ENCODE measurements at regions not wholly inside any gene's neighbourhood (a gene's known extent, or its start where the extent isn't known, plus 50 kb on each side); places are given as distances from the start of the nearest gene placed in this dataset.

DNA sequence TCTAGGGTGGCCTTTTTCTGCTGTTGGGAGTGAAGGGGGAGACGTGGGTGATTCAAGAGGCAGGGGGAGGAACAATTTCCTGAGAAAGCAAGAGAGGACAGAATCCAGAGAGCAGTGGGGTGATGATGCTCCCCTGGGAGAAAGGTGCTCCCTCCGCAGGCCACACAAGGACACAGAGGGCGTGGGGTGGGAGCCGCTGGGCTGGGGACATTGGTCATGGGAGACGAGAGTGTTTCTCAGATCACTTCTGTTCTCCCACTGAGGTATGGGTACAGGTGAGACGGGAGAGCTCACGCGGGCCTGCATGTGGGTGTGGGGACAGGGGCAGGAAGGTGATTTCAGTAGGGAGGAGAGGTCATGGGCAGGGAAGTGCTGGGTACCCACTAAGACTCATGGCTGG, 259.5 kb upstream of the CTBP2 start:
- TF ChIP-seq, protein P1, sequence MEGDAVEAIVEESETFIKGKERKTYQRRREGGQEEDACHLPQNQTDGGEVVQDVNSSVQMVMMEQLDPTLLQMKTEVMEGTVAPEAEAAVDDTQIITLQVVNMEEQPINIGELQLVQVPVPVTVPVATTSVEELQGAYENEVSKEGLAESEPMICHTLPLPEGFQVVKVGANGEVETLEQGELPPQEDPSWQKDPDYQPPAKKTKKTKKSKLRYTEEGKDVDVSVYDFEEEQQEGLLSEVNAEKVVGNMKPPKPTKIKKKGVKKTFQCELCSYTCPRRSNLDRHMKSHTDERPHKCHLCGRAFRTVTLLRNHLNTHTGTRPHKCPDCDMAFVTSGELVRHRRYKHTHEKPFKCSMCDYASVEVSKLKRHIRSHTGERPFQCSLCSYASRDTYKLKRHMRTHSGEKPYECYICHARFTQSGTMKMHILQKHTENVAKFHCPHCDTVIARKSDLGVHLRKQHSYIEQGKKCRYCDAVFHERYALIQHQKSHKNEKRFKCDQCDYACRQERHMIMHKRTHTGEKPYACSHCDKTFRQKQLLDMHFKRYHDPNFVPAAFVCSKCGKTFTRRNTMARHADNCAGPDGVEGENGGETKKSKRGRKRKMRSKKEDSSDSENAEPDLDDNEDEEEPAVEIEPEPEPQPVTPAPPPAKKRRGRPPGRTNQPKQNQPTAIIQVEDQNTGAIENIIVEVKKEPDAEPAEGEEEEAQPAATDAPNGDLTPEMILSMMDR (IDR thresholded peaks at IDR 0.05; ENCODE audit: control extremely low read depth, extremely low read depth), result no peak
- Histone ChIP-seq H3K4me1 (ENCODE audit: control insufficient read depth in 5 of 5, insufficient read depth in 5 of 5, low read length in 5 of 5) (peaks cover 0 to 13% (median 0%) of the 10 kb centered on the region in 5 donors), H3K9ac (ENCODE audit: insufficient read depth in 1 of 2, low read length in 2 of 2) (no peak overlapping the region), H3K27ac (ENCODE audit: low read depth in 1 of 2, low read length in 1 of 2) (no peak overlapping the region), H3K36me3 (ENCODE audit: control insufficient read depth in 4 of 4, insufficient read depth in 4 of 4, low read length in 4 of 4) (no peaks in the 10 kb centered on the region), H3K27me3 (ENCODE audit: control insufficient read depth in 3 of 3, insufficient read depth in 3 of 3, low read length in 2 of 3) (no peaks in the 10 kb centered on the region), H3K4me3 (no peak overlapping the region), H3K9me3 (ENCODE audit: control insufficient read depth in 4 of 4, insufficient read depth in 3 of 4, low read length in 3 of 4) (peaks cover 0 to 4% (median 0%) of the 10 kb centered on the region in 4 donors)
- DNase-seq (no peak), ATAC-seq (ENCODE audit: insufficient read depth, low FRiP score) (no peak)
- WGBS, 2 donors, result 87 to 89% methylated on average over 8 of the region's 8 CpGs

DNA sequence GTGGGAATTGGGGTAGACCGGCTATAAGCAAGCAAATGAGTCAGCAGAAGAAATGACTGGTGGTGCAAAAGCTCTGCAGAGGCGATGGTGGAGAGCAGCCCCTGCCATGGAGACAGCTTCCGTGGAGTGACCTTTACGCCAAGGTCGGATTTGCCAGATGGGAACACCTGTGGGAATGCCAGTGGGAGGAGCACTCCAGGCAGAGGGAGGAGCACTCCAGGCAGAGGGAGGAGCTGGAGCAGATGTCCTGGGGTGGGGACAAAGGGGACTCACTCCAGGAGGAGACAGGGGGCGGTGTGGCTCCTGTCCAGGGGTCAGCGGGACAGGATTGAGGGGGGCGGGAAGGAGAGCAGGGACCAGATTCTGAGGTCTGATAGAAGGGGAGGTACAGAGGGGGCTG, 258.8 kb upstream of the CTBP2 start:
- Histone ChIP-seq H3K4me1 (ENCODE audit: control insufficient read depth in 5 of 5, insufficient read depth in 5 of 5, low read length in 5 of 5) (peaks cover 0 to 18% (median 0%) of the 10 kb centered on the region in 5 donors), H3K9me3 (ENCODE audit: control insufficient read depth in 4 of 4, insufficient read depth in 3 of 4, low read length in 3 of 4) (peaks cover 0 to 6% (median 0%) of the 10 kb centered on the region in 4 donors), H3K4me3 (no peak overlapping the region), H3K9ac (ENCODE audit: insufficient read depth in 1 of 2, low read length in 2 of 2) (no peak overlapping the region), H3K27ac (ENCODE audit: low read depth in 1 of 2, low read length in 1 of 2) (no peak overlapping the region), H3K36me3 (ENCODE audit: control insufficient read depth in 4 of 4, insufficient read depth in 4 of 4, low read length in 4 of 4) (no peaks in the 10 kb centered on the region), H3K27me3 (ENCODE audit: control insufficient read depth in 3 of 3, insufficient read depth in 3 of 3, low read length in 2 of 3) (no peaks in the 10 kb centered on the region)
- TF ChIP-seq, protein P1 (IDR thresholded peaks at IDR 0.05; ENCODE audit: control extremely low read depth, extremely low read depth), result no peak
- DNase-seq (no peak), ATAC-seq (ENCODE audit: insufficient read depth, low FRiP score) (no peak)
- WGBS, 2 donors, result 89 to 93% methylated on average over 8 of the region's 8 CpGs

DNA sequence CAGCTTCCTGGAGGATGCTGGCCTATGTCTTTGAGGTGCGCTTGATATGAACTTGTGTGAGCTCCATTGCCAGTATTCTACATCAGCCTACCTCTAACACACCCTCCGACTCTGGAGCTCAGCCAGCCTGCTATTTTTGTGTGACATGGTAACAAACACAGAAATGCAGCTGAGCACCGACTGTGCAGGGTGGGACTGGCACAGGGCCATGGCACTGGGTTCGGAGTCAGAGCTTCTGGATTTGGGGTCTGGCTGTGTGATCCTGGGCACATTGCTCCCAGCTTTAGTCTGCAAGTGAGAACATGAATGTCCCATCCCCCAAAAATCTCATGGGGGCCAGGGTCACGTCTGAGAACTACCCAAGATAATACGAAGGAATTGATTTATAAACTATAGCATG, 257.2 kb upstream of the CTBP2 start:
- DNase-seq, result no peak
- peaks cover 0 to 18% (median 0%) of the 10 kb centered on the region in 5 donors for H3K4me1 ChIP-seq (ENCODE audit: control insufficient read depth in 5 of 5, insufficient read depth in 5 of 5, low read length in 5 of 5)
- no peak for ATAC-seq (ENCODE audit: insufficient read depth, low FRiP score)
- 69 to 85% methylated on average over 6 of the region's 6 CpGs for WGBS, 2 donors
- TF ChIP-seq, protein P1 (IDR thresholded peaks at IDR 0.05; ENCODE audit: control extremely low read depth, extremely low read depth), result no peak
- no peaks in the 10 kb centered on the region for H3K27me3 ChIP-seq (ENCODE audit: control insufficient read depth in 3 of 3, insufficient read depth in 3 of 3, low read length in 2 of 3)
- peaks cover 0 to 6% (median 0%) of the 10 kb centered on the region in 4 donors for H3K9me3 ChIP-seq (ENCODE audit: control insufficient read depth in 4 of 4, insufficient read depth in 3 of 4, low read length in 3 of 4)
- H3K27ac ChIP-seq (ENCODE audit: low read depth in 1 of 2, low read length in 1 of 2), result no peak overlapping the region
- H3K4me3 ChIP-seq, result no peak overlapping the region
- H3K9ac ChIP-seq (ENCODE audit: insufficient read depth in 1 of 2, low read length in 2 of 2), result no peak overlapping the region
- no peaks in the 10 kb centered on the region for H3K36me3 ChIP-seq (ENCODE audit: control insufficient read depth in 4 of 4, insufficient read depth in 4 of 4, low read length in 4 of 4)

DNA sequence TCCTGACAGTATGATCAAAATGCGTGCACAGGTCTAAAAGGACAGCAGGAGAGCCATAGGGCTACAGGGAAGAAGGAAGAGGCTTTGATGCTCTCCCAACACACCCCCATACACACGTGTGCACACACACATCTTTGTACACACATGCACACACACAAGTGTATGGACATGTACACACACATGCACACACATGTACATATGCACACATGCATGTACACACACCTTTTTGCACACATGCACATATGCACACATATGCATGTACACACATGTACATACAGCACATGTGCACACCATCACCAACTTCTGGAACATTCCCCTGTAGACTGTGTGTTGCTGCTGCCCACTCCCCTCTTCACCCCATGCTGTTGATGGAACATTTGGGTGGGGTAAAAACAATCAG, 255.6 kb upstream of the CTBP2 start:
- DNase-seq, result no peak
- Histone ChIP-seq H3K27me3 (ENCODE audit: control insufficient read depth in 3 of 3, insufficient read depth in 3 of 3, low read length in 2 of 3) (no peaks in the 10 kb centered on the region), H3K9ac (ENCODE audit: insufficient read depth in 1 of 2, low read length in 2 of 2) (no peak overlapping the region), H3K9me3 (ENCODE audit: control insufficient read depth in 4 of 4, insufficient read depth in 3 of 4, low read length in 3 of 4) (peaks cover 0 to 4% (median 0%) of the 10 kb centered on the region in 4 donors), H3K4me3 (no peak overlapping the region), H3K36me3 (ENCODE audit: control insufficient read depth in 4 of 4, insufficient read depth in 4 of 4, low read length in 4 of 4) (no peaks in the 10 kb centered on the region), H3K4me1 (ENCODE audit: control insufficient read depth in 5 of 5, insufficient read depth in 5 of 5, low read length in 5 of 5) (peaks cover 0 to 18% (median 0%) of the 10 kb centered on the region in 5 donors), H3K27ac (ENCODE audit: low read depth in 1 of 2, low read length in 1 of 2) (no peak overlapping the region)
- WGBS, 2 donors, result 74 to 76% methylated on average over 2 of the region's 2 CpGs
- TF ChIP-seq, protein P1 (IDR thresholded peaks at IDR 0.05; ENCODE audit: control extremely low read depth, extremely low read depth), result no peak
- no peak for ATAC-seq (ENCODE audit: insufficient read depth, low FRiP score)
